ENCODE measurements at regions not wholly inside any gene's neighbourhood (a gene's known extent, or its start where the extent isn't known, plus 50 kb on each side); places are given as distances from the start of the nearest gene placed in this dataset.

DNA sequence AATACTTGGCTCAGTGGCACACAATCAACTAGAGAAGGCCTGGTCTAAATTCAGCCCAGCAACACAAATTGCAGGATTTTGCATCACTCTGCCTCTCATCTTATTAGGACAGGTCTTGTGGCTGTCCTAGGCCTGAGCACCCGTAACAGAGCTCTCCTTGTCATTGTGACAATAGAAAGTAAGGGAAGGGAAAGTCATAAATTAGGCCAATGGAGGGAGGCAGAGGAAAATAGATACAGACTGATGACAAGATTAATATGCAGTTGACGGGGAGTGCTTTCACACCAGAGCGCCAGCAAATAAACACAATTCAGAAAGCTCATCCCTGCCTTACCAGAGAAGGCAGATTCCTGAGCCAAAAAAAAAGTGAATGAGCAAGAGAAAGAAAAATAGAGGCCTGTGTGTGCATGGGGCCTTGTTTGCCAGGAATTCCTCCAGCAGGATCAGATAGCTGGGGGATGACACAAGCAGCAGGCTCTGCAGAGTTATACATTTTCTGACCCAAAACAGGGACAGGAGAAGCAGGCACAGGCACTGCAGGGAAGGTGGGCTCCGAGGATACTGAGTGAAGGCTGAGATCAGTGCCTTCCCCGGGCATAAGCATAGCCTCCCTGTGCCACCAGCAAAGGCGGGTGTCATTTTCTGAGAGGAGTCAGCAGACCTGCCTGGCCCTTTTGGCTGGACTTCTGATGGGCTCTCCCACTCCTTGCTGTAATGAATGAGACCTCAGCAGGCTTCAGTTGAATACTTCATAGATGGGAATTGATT is 110.0 kb upstream of the SPAG17 start:
- TF ChIP-seq, protein P1, sequence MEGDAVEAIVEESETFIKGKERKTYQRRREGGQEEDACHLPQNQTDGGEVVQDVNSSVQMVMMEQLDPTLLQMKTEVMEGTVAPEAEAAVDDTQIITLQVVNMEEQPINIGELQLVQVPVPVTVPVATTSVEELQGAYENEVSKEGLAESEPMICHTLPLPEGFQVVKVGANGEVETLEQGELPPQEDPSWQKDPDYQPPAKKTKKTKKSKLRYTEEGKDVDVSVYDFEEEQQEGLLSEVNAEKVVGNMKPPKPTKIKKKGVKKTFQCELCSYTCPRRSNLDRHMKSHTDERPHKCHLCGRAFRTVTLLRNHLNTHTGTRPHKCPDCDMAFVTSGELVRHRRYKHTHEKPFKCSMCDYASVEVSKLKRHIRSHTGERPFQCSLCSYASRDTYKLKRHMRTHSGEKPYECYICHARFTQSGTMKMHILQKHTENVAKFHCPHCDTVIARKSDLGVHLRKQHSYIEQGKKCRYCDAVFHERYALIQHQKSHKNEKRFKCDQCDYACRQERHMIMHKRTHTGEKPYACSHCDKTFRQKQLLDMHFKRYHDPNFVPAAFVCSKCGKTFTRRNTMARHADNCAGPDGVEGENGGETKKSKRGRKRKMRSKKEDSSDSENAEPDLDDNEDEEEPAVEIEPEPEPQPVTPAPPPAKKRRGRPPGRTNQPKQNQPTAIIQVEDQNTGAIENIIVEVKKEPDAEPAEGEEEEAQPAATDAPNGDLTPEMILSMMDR (IDR thresholded peaks at IDR 0.05): no peak
- no peak for TF ChIP-seq POLR2A (IDR thresholded peaks at IDR 0.05)

Data from ovary (tissue), 3 donors.